ENCODE measurements at regions not wholly inside any gene's neighbourhood (a gene's known extent, or its start where the extent isn't known, plus 50 kb on each side); places are given as distances from the start of the nearest gene placed in this dataset.

DNA sequence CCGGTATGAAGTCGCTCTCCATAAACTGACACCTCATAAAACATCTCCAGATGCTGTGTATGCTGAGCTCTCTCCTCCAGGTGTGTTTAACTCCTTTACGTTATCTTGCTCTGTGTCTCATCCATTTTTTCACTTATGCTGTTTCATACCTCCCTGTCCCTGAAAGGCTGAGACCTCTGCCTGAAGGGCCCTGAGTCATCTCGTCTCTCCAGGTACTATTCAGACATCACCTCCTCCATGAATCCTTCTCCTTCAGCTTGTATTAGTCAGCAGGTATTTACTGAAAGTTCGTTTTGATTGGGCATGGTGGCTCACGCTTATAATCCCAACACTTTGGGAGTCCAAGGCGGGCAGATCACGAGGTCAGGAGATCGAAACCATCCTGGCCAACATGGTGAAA is 244.5 kb upstream of the EPHA4 start:
- Histone ChIP-seq H3K4me3 (no peak overlapping the region), H3K27me3 (ENCODE audit: insufficient read depth in 3 of 3, low read length in 2 of 3) (no peaks in the 10 kb centered on the region), H3K36me3 (ENCODE audit: insufficient read depth in 1 of 2, low read depth in 1 of 2) (no peaks in the 10 kb centered on the region), H3K27ac (no peak overlapping the region), H3K9me3 (no peaks in the 10 kb centered on the region), H3K4me1 (no peaks in the 10 kb centered on the region)
- DNase-seq (no peak), ATAC-seq (no peak)
- intact Hi-C loops (cut with DNase I), result no loop called here
- TF ChIP-seq, protein P1, sequence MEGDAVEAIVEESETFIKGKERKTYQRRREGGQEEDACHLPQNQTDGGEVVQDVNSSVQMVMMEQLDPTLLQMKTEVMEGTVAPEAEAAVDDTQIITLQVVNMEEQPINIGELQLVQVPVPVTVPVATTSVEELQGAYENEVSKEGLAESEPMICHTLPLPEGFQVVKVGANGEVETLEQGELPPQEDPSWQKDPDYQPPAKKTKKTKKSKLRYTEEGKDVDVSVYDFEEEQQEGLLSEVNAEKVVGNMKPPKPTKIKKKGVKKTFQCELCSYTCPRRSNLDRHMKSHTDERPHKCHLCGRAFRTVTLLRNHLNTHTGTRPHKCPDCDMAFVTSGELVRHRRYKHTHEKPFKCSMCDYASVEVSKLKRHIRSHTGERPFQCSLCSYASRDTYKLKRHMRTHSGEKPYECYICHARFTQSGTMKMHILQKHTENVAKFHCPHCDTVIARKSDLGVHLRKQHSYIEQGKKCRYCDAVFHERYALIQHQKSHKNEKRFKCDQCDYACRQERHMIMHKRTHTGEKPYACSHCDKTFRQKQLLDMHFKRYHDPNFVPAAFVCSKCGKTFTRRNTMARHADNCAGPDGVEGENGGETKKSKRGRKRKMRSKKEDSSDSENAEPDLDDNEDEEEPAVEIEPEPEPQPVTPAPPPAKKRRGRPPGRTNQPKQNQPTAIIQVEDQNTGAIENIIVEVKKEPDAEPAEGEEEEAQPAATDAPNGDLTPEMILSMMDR (IDR thresholded peaks at IDR 0.05), result no peak
- 84 to 90% (median 89%) methylated on average over 9 of the region's 9 CpGs for WGBS, 3 donors

GRCh38 chr2:221810650-221811049 is 238.5 kb upstream of the EPHA4 start:
- no peak for DNase-seq
- Histone ChIP-seq H3K4me3 (no peak overlapping the region), H3K27ac (no peak overlapping the region), H3K4me1 (no peaks in the 10 kb centered on the region), H3K36me3 (ENCODE audit: insufficient read depth in 1 of 2, low read depth in 1 of 2) (no peaks in the 10 kb centered on the region), H3K9me3 (no peaks in the 10 kb centered on the region), H3K27me3 (ENCODE audit: insufficient read depth in 3 of 3, low read length in 2 of 3) (no peaks in the 10 kb centered on the region)
- ATAC-seq, result no peak
- intact Hi-C loops (cut with DNase I), result no loop called here
- TF ChIP-seq, protein P1 (IDR thresholded peaks at IDR 0.05), result no peak

GRCh38 chr2:221810245-221810644 is 238.1 kb upstream of the EPHA4 start:
- no peaks in the 10 kb centered on the region for H3K27me3 ChIP-seq (ENCODE audit: insufficient read depth in 3 of 3, low read length in 2 of 3)
- TF ChIP-seq, protein P1 (IDR thresholded peaks at IDR 0.05), result no peak
- no peak overlapping the region for H3K4me3 ChIP-seq
- DNase-seq, result no peak
- no peaks in the 10 kb centered on the region for H3K4me1 ChIP-seq
- no peaks in the 10 kb centered on the region for H3K36me3 ChIP-seq (ENCODE audit: insufficient read depth in 1 of 2, low read depth in 1 of 2)
- WGBS, 3 donors, result 6 to 13% (median 8%) methylated on average over 4 of the region's 4 CpGs
- H3K27ac ChIP-seq, result no peak overlapping the region
- intact Hi-C loops (cut with DNase I), result no loop called here
- ATAC-seq, result no peak
- H3K9me3 ChIP-seq, result no peaks in the 10 kb centered on the region

- ATAC-seq (no peak), DNase-seq (no peak)
- Histone ChIP-seq H3K27ac (no peak overlapping the region), H3K36me3 (ENCODE audit: insufficient read depth in 1 of 2, low read depth in 1 of 2) (no peaks in the 10 kb centered on the region), H3K4me3 (no peak overlapping the region), H3K4me1 (no peaks in the 10 kb centered on the region), H3K27me3 (ENCODE audit: insufficient read depth in 3 of 3, low read length in 2 of 3) (no peaks in the 10 kb centered on the region), H3K9me3 (no peaks in the 10 kb centered on the region)
- WGBS, 3 donors, result 46 to 68% (median 58%) methylated on average over 1 of the region's 1 CpG
- TF ChIP-seq, protein P1 (IDR thresholded peaks at IDR 0.05), result no peak
- intact Hi-C loops (cut with DNase I), result loop anchor here in 1 of 2 donors (5.0 kb wide), 1 partner anchor 291 kb away; no protein-coding TSS in a partner anchor
Observed at GRCh38 chr2:221808488-221808887, 236.4 kb upstream of the EPHA4 start.

GRCh38 chr2:221807706-221808105 is 235.6 kb upstream of the EPHA4 start:
- intact Hi-C loops (cut with DNase I), result loop anchor here in 1 of 2 donors (5.0 kb wide), 1 partner anchor 290 kb away; no protein-coding TSS in a partner anchor
- Histone ChIP-seq H3K9me3 (no peaks in the 10 kb centered on the region), H3K27me3 (ENCODE audit: insufficient read depth in 3 of 3, low read length in 2 of 3) (no peaks in the 10 kb centered on the region), H3K4me3 (no peak overlapping the region), H3K4me1 (no peaks in the 10 kb centered on the region), H3K36me3 (ENCODE audit: insufficient read depth in 1 of 2, low read depth in 1 of 2) (no peaks in the 10 kb centered on the region), H3K27ac (no peak overlapping the region)
- TF ChIP-seq, protein P1 (IDR thresholded peaks at IDR 0.05), result no peak
- WGBS, 3 donors, result 81 to 94% (median 92%) methylated on average over 1 of the region's 1 CpG
- ATAC-seq (no peak), DNase-seq (no peak)

All from psoas muscle (tissue), 7 donors.